HCT116 (cell line): ENCODE measurements at regions not wholly inside any gene's neighbourhood (a gene's known extent, or its start where the extent isn't known, plus 50 kb on each side); places are given as distances from the start of the nearest gene placed in this dataset.

Experiments used
- ATAC-seq: fragments of 200-7000 bp; cut with Tn5 transposase; 2 replicates; pipeline ENCODE4 v1.9.1; 2020; ENCODE audit warnings: mild to moderate bottlenecking, moderate library complexity
- BruUV-seq: library from RNA; stranded (reverse); fragments of 400-500 nt; replicated peaks from 2 replicates; lab custom pipeline; 2021; lab: Mats Ljungman, UMichigan
- CTCF ChIA-PET: fragments of 300-600 bp; sonication (Branson Sonifier 250); formaldehyde crosslinking; loops from one replicate; lab custom pipeline; 2021; ENCODE audit warnings: antibody characterized with exemption; lab: Charles Lee
- POLR2A ChIA-PET: fragments of 300-600, 350-600 bp; sonication (Branson Sonifier 250); formaldehyde crosslinking; loops from one replicate; lab custom pipeline; 2021; ENCODE audit warnings: antibody characterized with exemption; lab: Charles Lee
- RAD21 ChIA-PET, 2 experiments: fragments of 300-600 bp; sonication (Branson Sonifier 250); formaldehyde crosslinking; loops; one replicate each; lab custom pipeline; 2023; ENCODE audit warnings: low total read pairs in 2 of 2; ENCODE audit not compliant: uncharacterized antibody in 2 of 2, unreplicated experiment in 2 of 2, low non-redundant PET in 1 of 2; lab: Charles Lee
- DNase-seq: peaks from one replicate; pipeline ENCODE4 v3.0.0-alpha.2; 2010; ENCODE audit warnings: low read depth, low spot score
- H2AFZ ChIP-seq: fragments of 200-600 bp; shearing (Covaris generic), sonication (generic); 2 replicates; pipeline ENCODE4 v1.6.1; 2017; ENCODE audit warnings: low read depth, mixed run types, mixed read lengths, antibody characterized with exemption, low read length; ENCODE audit not compliant: poor library complexity, severe bottlenecking
- H3K27ac ChIP-seq: 2 replicates; pipeline ENCODE4 v1.5.1; 2012; ENCODE audit warnings: low read depth, low read length
- H3K27me3 ChIP-seq: fragments of 200-600 bp; sonication (generic); 2 replicates; pipeline ENCODE4 v1.6.1; 2016; ENCODE audit warnings: mixed run types, low read length, mixed read lengths; ENCODE audit not compliant: insufficient read depth
- H3K36me3 ChIP-seq, 2 experiments: fragments of 200-500 bp in 1 of 2; fragments of 200-600 bp in 1 of 2; sonication (Bioruptor generic) in 1 of 2; sonication (generic) in 1 of 2; 2 replicates each; pipeline versions ENCODE4 v1.5.1 to v1.6.1; 2014 to 2016; ENCODE audit warnings: low read length in 2 of 2, inconsistent platforms in 1 of 2, mixed read lengths in 1 of 2, mixed run types in 1 of 2; ENCODE audit not compliant: insufficient read depth in 2 of 2, control insufficient read depth in 1 of 2
- H3K4me1 ChIP-seq, 2 experiments: fragments of 200-600 bp in 1 of 2; sonication (generic) in 1 of 2; 2 replicates each; pipeline versions ENCODE4 v1.5.1 to v1.6.1; 2012 to 2017; ENCODE audit warnings: low read length in 2 of 2, inconsistent platforms in 1 of 2, mild to moderate bottlenecking in 1 of 2, mixed read lengths in 1 of 2, mixed run types in 1 of 2, moderate library complexity in 1 of 2; ENCODE audit not compliant: insufficient read depth in 2 of 2, control insufficient read depth in 1 of 2
- H3K4me2 ChIP-seq: fragments of 200-600 bp; sonication (generic); 2 replicates; pipeline ENCODE4 v1.6.1; 2017; ENCODE audit warnings: mixed run types, low read length, mixed read lengths
- H3K4me3 ChIP-seq, 2 experiments: fragments of 200-600 bp in 1 of 2; sonication (generic) in 1 of 2; replicated peaks in 1 of 2; 2 replicates each; pipeline ENCODE4 v1.5.1; 2011 to 2016; ENCODE audit warnings: low read length in 2 of 2, control low read depth in 1 of 2, low read depth in 1 of 2, mild to moderate bottlenecking in 1 of 2, mixed read lengths in 1 of 2, mixed run types in 1 of 2
- H3K79me2 ChIP-seq: fragments of 200-600 bp; sonication (generic); 2 replicates; pipeline ENCODE4 v1.6.1; 2017; ENCODE audit warnings: mild to moderate bottlenecking, mixed run types, low read length, moderate library complexity, mixed read lengths; ENCODE audit not compliant: insufficient read depth
- H3K9ac ChIP-seq: fragments of 200-600 bp; sonication (generic); 2 replicates; pipeline ENCODE4 v1.6.1; 2016; ENCODE audit warnings: low read length, mixed read lengths
- H3K9me2 ChIP-seq: fragments of 200-600 bp; sonication (generic), shearing (Covaris generic); 2 replicates; pipeline ENCODE4 v1.6.1; 2017; ENCODE audit warnings: mixed run types, mild to moderate bottlenecking, moderate library complexity; ENCODE audit not compliant: insufficient read depth
- H3K9me3 ChIP-seq, 2 experiments: fragments of 200-500 bp in 1 of 2; fragments of 200-600 bp in 1 of 2; sonication (Bioruptor generic) in 1 of 2; sonication (generic) in 1 of 2; 2 replicates each; pipeline ENCODE4 v1.6.1; 2014 to 2017; ENCODE audit warnings: low read length in 2 of 2, mixed read lengths in 2 of 2, inconsistent platforms in 1 of 2, low read depth in 1 of 2, mild to moderate bottlenecking in 1 of 2, mixed run types in 1 of 2, moderate library complexity in 1 of 2; ENCODE audit not compliant: control insufficient read depth in 1 of 2, insufficient read depth in 1 of 2
- H4K20me1 ChIP-seq: fragments of 200-600 bp; sonication (generic), shearing (Covaris generic); 2 replicates; pipeline ENCODE4 v1.6.1; 2017; ENCODE audit warnings: mixed run types, mild to moderate bottlenecking, moderate library complexity; ENCODE audit not compliant: insufficient read depth
- CBX3 ChIP-seq: IDR thresholded peaks from 2 replicates; pipeline ENCODE4 v1.6.1; 2012; ENCODE audit warnings: low read depth
- CEBPB ChIP-seq: IDR thresholded peaks from 2 replicates; pipeline ENCODE4 v1.6.1; 2012; ENCODE audit warnings: low read depth
- EGR1 ChIP-seq: IDR thresholded peaks from 2 replicates; pipeline ENCODE4 v1.6.1; 2012; ENCODE audit warnings: low read depth
- ELF1 ChIP-seq: IDR thresholded peaks from 2 replicates; pipeline ENCODE4 v1.6.1; 2012; ENCODE audit warnings: low read depth, borderline replicate concordance
- EZH2 ChIP-seq: fragments of 200-600 bp; sonication (generic); IDR thresholded peaks from 2 replicates; pipeline ENCODE4 v1.6.1; 2017; ENCODE audit warnings: antibody characterized with exemption, mixed run types
- EZH2phosphoT487 ChIP-seq: fragments of 200-600 bp; IDR thresholded peaks from 2 replicates; pipeline ENCODE4 v1.6.1; 2018; ENCODE audit warnings: antibody characterized with exemption, borderline replicate concordance
- FOSL1 ChIP-seq: IDR thresholded peaks from 2 replicates; pipeline ENCODE4 v1.6.1; 2012; ENCODE audit warnings: low read depth
- JUND ChIP-seq: IDR thresholded peaks from 2 replicates; pipeline ENCODE4 v1.6.1; 2012
- MAX ChIP-seq: IDR thresholded peaks from 2 replicates; pipeline ENCODE4 v1.6.1; 2012
- POLR2A ChIP-seq: IDR thresholded peaks from 2 replicates; pipeline ENCODE4 v1.7.0; 2011; ENCODE audit warnings: borderline replicate concordance; ENCODE audit not compliant: insufficient read depth, insufficient read length; ENCODE audit errors: extremely low read depth
- POLR2AphosphoS5 ChIP-seq: IDR thresholded peaks from 2 replicates; pipeline ENCODE4 v1.6.1; 2011; ENCODE audit warnings: mild to moderate bottlenecking, low read depth, low read length, moderate library complexity
- RAD21 ChIP-seq: IDR thresholded peaks from 2 replicates; pipeline ENCODE4 v1.6.1; 2012; ENCODE audit warnings: low read depth, mild to moderate bottlenecking
- SP1 ChIP-seq: IDR thresholded peaks from 2 replicates; pipeline ENCODE4 v1.6.1; 2012; ENCODE audit warnings: low read depth
- SRF ChIP-seq: IDR thresholded peaks from 2 replicates; pipeline ENCODE4 v1.6.1; 2012; ENCODE audit warnings: low read depth
- ZFX ChIP-seq: fragments of 450-650 bp; IDR thresholded peaks from 2 replicates; pipeline ENCODE4 v1.6.1; 2017
- ZNF274 ChIP-seq: fragments of 200-500 bp; sonication (Bioruptor generic); IDR thresholded peaks from 2 replicates; pipeline ENCODE4 v1.6.1; 2014; ENCODE audit warnings: mild to moderate bottlenecking, low read depth, low read length, inconsistent platforms
- intact Hi-C: fragments of 100-400 bp; cut with micrococcal nuclease; formaldehyde crosslinking; loops from 2 replicates; pipeline ENCODE4 v1.10.0; 2022
- TF ChIP-seq, protein P1 (sequence below): IDR thresholded peaks from 2 replicates; pipeline ENCODE4 v1.6.1; 2011; ENCODE audit warnings: mild to moderate bottlenecking, low read length, moderate library complexity; ENCODE audit not compliant: insufficient replicate concordance; ENCODE audit errors: extremely low read depth
- TF ChIP-seq, protein P2 (sequence below): IDR thresholded peaks from 2 replicates; pipeline ENCODE4 v1.6.1; 2012

DNA sequence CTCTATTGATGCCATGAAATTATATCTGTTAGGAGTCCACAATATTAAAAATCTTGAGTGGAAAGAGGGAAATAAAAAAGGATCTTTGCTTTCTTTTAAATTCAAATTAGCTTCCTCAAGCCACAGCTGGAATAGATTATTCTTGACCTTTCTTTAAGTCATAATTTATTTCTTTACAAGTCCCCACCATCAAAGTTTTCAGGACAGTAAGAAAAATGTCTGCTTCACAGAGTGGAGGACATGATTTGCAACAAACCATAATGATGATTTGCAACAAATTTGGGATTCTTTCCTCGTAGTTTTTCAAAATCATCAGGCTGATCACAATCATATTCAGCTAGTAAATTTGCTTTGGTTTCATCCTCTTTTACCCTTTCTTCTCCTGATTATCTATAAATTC, 301.8 kb upstream of the NRIP1 start:
- Histone ChIP-seq H3K4me1 (no peaks in the 10 kb centered on the region), H3K4me2 (no peak overlapping the region), H3K9me2 (no peaks in the 10 kb centered on the region), H3K27me3 (no peaks in the 10 kb centered on the region), H4K20me1 (no peaks in the 10 kb centered on the region), H3K4me3 (no peak overlapping the region), H3K27ac (no peak overlapping the region), H3K79me2 (no peaks in the 10 kb centered on the region), H3K9ac (no peak overlapping the region), H3K36me3 (no peaks in the 10 kb centered on the region), H3K9me3 (peaks cover 0 to 15% of the 10 kb centered on the region in 2 experiments; a peak in 3 of 4 replicates), H2AFZ (no peak overlapping the region)
- TF ChIP-seq ZFX = no peak
- no peak for TF ChIP-seq MAX
- no peak for TF ChIP-seq SP1
- no peak for TF ChIP-seq EGR1
- TF ChIP-seq ZNF274 = no peak
- no peak for TF ChIP-seq SRF
- TF ChIP-seq ELF1 = no peak
- no peak for TF ChIP-seq JUND
- no peak for TF ChIP-seq EZH2
- ChIA-PET RAD21 (no interaction called here), CTCF (no interaction called here), POLR2A (no interaction called here)
- no TSS peak for BruUV-seq
- DNase-seq = no peak
- intact Hi-C loops = no loop called here
- ATAC-seq = no peak

DNA sequence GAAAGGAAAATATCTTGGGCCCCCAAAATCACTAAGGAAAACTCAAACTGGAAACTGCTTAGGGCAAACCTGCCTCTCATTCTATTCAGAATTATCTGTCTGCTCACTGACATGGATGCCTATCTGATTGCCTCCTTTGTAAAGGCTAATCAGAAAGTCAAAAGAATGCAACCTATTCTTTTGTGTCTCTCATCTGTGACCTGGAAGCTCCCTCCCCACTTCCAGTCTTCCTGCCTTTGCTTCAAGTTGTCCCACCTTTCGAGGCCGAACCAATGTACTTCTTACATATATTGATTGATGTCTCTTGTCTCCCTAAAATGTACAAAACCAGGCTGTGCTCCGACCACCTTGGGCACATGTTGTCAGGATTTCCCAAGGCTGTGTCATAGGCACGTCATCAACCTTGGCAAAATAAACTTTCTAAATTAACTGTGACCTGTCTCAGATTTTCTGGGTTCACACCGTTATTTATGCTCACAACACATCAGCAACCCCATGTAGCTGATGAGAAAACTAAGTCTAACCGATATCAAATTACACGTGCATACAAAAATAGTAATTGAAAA, 302.3 kb upstream of the NRIP1 start:
- ATAC-seq = no peak
- no peak overlapping the region for H3K4me3 ChIP-seq
- CTCF ChIA-PET = no interaction called here
- TF ChIP-seq FOSL1 = no peak
- TF ChIP-seq JUND = no peak
- no peak for TF ChIP-seq SRF
- TF ChIP-seq CEBPB = no peak
- no peak for TF ChIP-seq POLR2A
- TF ChIP-seq CBX3 = no peak
- TF ChIP-seq EZH2phosphoT487 = no peak
- no peak for TF ChIP-seq ZNF274
- no peak for TF ChIP-seq POLR2AphosphoS5
- TF ChIP-seq MAX = no peak
- TF ChIP-seq, protein P1, sequence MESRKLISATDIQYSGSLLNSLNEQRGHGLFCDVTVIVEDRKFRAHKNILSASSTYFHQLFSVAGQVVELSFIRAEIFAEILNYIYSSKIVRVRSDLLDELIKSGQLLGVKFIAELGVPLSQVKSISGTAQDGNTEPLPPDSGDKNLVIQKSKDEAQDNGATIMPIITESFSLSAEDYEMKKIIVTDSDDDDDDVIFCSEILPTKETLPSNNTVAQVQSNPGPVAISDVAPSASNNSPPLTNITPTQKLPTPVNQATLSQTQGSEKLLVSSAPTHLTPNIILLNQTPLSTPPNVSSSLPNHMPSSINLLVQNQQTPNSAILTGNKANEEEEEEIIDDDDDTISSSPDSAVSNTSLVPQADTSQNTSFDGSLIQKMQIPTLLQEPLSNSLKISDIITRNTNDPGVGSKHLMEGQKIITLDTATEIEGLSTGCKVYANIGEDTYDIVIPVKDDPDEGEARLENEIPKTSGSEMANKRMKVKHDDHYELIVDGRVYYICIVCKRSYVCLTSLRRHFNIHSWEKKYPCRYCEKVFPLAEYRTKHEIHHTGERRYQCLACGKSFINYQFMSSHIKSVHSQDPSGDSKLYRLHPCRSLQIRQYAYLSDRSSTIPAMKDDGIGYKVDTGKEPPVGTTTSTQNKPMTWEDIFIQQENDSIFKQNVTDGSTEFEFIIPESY = no peak
- TF ChIP-seq RAD21 = no peak
- no peak for TF ChIP-seq ZFX
- TF ChIP-seq SP1 = no peak
- TF ChIP-seq, protein P2, sequence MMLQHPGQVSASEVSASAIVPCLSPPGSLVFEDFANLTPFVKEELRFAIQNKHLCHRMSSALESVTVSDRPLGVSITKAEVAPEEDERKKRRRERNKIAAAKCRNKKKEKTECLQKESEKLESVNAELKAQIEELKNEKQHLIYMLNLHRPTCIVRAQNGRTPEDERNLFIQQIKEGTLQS = no peak

More for the DNA sequence above, 302.3 kb upstream of the NRIP1 start:
- peaks cover 0 to 15% of the 10 kb centered on the region in 2 experiments; a peak in 3 of 4 replicates for H3K9me3 ChIP-seq
- H3K79me2 ChIP-seq = no peaks in the 10 kb centered on the region
- H3K27me3 ChIP-seq = no peaks in the 10 kb centered on the region
- H3K9ac ChIP-seq = no peak overlapping the region
- intact Hi-C loops = no loop called here
- no peak overlapping the region for H3K4me2 ChIP-seq
- BruUV-seq = no TSS peak
- no peak for DNase-seq
- H3K36me3 ChIP-seq = no peaks in the 10 kb centered on the region
- H4K20me1 ChIP-seq = no peaks in the 10 kb centered on the region
- ChIA-PET POLR2A (no interaction called here), RAD21 (no interaction called here)
- no peak overlapping the region for H3K27ac ChIP-seq
- H2AFZ ChIP-seq = no peak overlapping the region
- no peaks in the 10 kb centered on the region for H3K9me2 ChIP-seq
- no peaks in the 10 kb centered on the region for H3K4me1 ChIP-seq
